Ishikawa (cell line): ENCODE measurements at regions not wholly inside any gene's neighbourhood (a gene's known extent, or its start where the extent isn't known, plus 50 kb on each side); places are given as distances from the start of the nearest gene placed in this dataset.

Source experiments
- CEBPB ChIP-seq: IDR thresholded peaks from 2 replicates; pipeline ENCODE4 v1.6.1; 2012
- CREB1 ChIP-seq: IDR thresholded peaks from 2 replicates; pipeline ENCODE4 v1.6.1; 2012; ENCODE audit warnings: low read depth
- EGR1 ChIP-seq: IDR thresholded peaks from 2 replicates; pipeline ENCODE4 v1.6.1; 2012
- EP300 ChIP-seq: IDR thresholded peaks from 2 replicates; pipeline ENCODE4 v1.6.1; 2012; ENCODE audit warnings: borderline replicate concordance
- FOXM1 ChIP-seq: IDR thresholded peaks from 2 replicates; pipeline ENCODE4 v1.6.1; 2012; ENCODE audit warnings: low read depth, borderline replicate concordance
- MAX ChIP-seq: IDR thresholded peaks from 2 replicates; pipeline ENCODE4 v1.6.1; 2012
- NFIC ChIP-seq: IDR thresholded peaks from 2 replicates; pipeline ENCODE4 v1.6.1; 2012
- RAD21 ChIP-seq: IDR thresholded peaks from 2 replicates; pipeline ENCODE4 v1.6.1; 2012; ENCODE audit warnings: low read depth
- REST ChIP-seq: IDR thresholded peaks from 2 replicates; pipeline ENCODE4 v1.6.1; 2012; ENCODE audit warnings: low read depth, mild to moderate bottlenecking
- TAF1 ChIP-seq: IDR thresholded peaks from 2 replicates; pipeline ENCODE4 v1.6.1; 2012; ENCODE audit warnings: low read depth, mild to moderate bottlenecking
- TCF12 ChIP-seq: IDR thresholded peaks from 2 replicates; pipeline ENCODE4 v1.6.1; 2012; ENCODE audit warnings: low read depth
- TEAD4 ChIP-seq: IDR thresholded peaks from 2 replicates; pipeline ENCODE4 v1.6.1; 2012
- YY1 ChIP-seq: IDR thresholded peaks from 2 replicates; pipeline ENCODE4 v1.6.1; 2012; ENCODE audit warnings: low read depth
- ZBTB7A ChIP-seq: IDR thresholded peaks from 2 replicates; pipeline ENCODE4 v1.6.1; 2012; ENCODE audit warnings: low read depth
- TF ChIP-seq, protein P1 (sequence below): IDR thresholded peaks from 2 replicates; pipeline ENCODE4 v1.6.1; 2012

DNA sequence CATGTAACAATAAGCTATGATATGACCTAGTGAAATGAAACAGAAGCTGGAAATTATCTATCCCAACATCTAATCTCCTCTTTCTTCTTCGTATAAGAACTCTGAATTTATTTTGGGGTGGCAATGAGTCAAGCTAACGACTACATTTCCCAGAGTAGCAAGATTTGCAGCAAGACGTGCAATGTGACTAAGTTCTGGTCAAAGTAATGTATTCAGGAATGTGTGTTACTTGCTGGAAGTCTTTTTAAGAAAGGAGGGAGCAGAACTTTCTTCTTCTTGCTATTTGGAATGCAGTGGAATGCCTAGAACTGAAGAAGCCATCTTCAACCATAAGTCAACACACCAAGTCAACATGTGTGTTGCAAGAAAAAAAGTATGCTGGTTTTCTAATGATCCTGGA is 406.6 kb upstream of the MEF2C start:
- TF ChIP-seq CEBPB (no peak), EGR1 (no peak), TAF1 (no peak), YY1 (no peak), MAX (no peak), EP300 (no peak), ZBTB7A (no peak), TCF12 (no peak), FOXM1 (no peak), RAD21 (no peak), REST (no peak), NFIC (no peak), CREB1 (no peak), TEAD4 (no peak)
- TF ChIP-seq, protein P1, sequence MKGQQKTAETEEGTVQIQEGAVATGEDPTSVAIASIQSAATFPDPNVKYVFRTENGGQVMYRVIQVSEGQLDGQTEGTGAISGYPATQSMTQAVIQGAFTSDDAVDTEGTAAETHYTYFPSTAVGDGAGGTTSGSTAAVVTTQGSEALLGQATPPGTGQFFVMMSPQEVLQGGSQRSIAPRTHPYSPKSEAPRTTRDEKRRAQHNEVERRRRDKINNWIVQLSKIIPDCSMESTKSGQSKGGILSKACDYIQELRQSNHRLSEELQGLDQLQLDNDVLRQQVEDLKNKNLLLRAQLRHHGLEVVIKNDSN: no peak

GRCh38 chr5:89287964-89288363 is 405.0 kb upstream of the MEF2C start:
- TF ChIP-seq TEAD4: no peak
- TF ChIP-seq NFIC: no peak
- no peak for TF ChIP-seq TAF1
- TF ChIP-seq EP300: no peak
- TF ChIP-seq YY1: no peak
- TF ChIP-seq FOXM1: no peak
- TF ChIP-seq ZBTB7A: no peak
- no peak for TF ChIP-seq CEBPB
- no peak for TF ChIP-seq MAX
- TF ChIP-seq RAD21: no peak
- TF ChIP-seq, protein P1: no peak
- TF ChIP-seq EGR1: no peak
- no peak for TF ChIP-seq CREB1
- no peak for TF ChIP-seq REST
- TF ChIP-seq TCF12: no peak

GRCh38 chr5:89286320-89286719 is 403.3 kb upstream of the MEF2C start:
- TF ChIP-seq REST: no peak
- TF ChIP-seq MAX: no peak
- TF ChIP-seq TAF1: no peak
- TF ChIP-seq FOXM1: no peak
- no peak for TF ChIP-seq RAD21
- TF ChIP-seq ZBTB7A: no peak
- TF ChIP-seq EP300: no peak
- no peak for TF ChIP-seq YY1
- no peak for TF ChIP-seq NFIC
- no peak for TF ChIP-seq TEAD4
- no peak for TF ChIP-seq CREB1
- no peak for TF ChIP-seq TCF12
- no peak for TF ChIP-seq EGR1
- TF ChIP-seq CEBPB: no peak
- TF ChIP-seq, protein P1: no peak
